Skeletal muscle cell (primary cell): ENCODE measurements at regions not wholly inside any gene's neighbourhood (a gene's known extent, or its start where the extent isn't known, plus 50 kb on each side); places are given as distances from the start of the nearest gene placed in this dataset.

Source experiments
- DNase-seq: peaks from one replicate; pipeline ENCODE4 v3.0.0-alpha.2; 2010; ENCODE audit warnings: low read depth
- H3K4me3 ChIP-seq: 2 replicates; pipeline ENCODE4 v1.5.1; 2011; ENCODE audit warnings: low read depth, mild to moderate bottlenecking, control low read depth, low read length, moderate library complexity

GRCh38 chr15:100802421-100803170 is 77.0 kb upstream of the ALDH1A3 start:
- DNase-seq: no peak
- no peak overlapping the region for H3K4me3 ChIP-seq

- no peak overlapping the region for H3K4me3 ChIP-seq
- DNase-seq: no peak
Observed at GRCh38 chr15:100803171-100803440, 76.5 kb upstream of the ALDH1A3 start.

GRCh38 chr15:100806157-100806556 is 73.5 kb upstream of the ALDH1A3 start:
- no peak for DNase-seq

GRCh38 chr15:100807028-100807427 is 72.6 kb upstream of the ALDH1A3 start:
- DNase-seq: no peak
- no peak overlapping the region for H3K4me3 ChIP-seq

More at GRCh38 chr15:100806157-100806556, 73.5 kb upstream of the ALDH1A3 start:
- no peak overlapping the region for H3K4me3 ChIP-seq

- no peak for DNase-seq
- no peak overlapping the region for H3K4me3 ChIP-seq
Observed at GRCh38 chr15:100808691-100809090, 70.9 kb upstream of the ALDH1A3 start.

- DNase-seq: peak; percentile 4
- H3K4me3 ChIP-seq: no peak overlapping the region
Observed at GRCh38 chr15:100809151-100809550, 70.5 kb upstream of the ALDH1A3 start.

GRCh38 chr15:100809587-100809986 is 70.0 kb upstream of the ALDH1A3 start:
- no peak overlapping the region for H3K4me3 ChIP-seq
- DNase-seq: no peak

- H3K4me3 ChIP-seq: no peak overlapping the region
- no peak for DNase-seq
Observed at GRCh38 chr15:100810229-100810628, 69.4 kb upstream of the ALDH1A3 start.

GRCh38 chr15:100810831-100811230 is 68.8 kb upstream of the ALDH1A3 start:
- H3K4me3 ChIP-seq: no peak overlapping the region
- DNase-seq: no peak

- H3K4me3 ChIP-seq: no peak overlapping the region
- no peak for DNase-seq
Observed at GRCh38 chr15:100812802-100813201, 66.8 kb upstream of the ALDH1A3 start.

- peak; percentile 39 for DNase-seq
- H3K4me3 ChIP-seq: no peak overlapping the region
Observed at GRCh38 chr15:100818927-100819326, 60.7 kb upstream of the ALDH1A3 start.

- no peak for DNase-seq
- H3K4me3 ChIP-seq: no peak overlapping the region
Observed at GRCh38 chr15:100820528-100820927, 59.1 kb upstream of the ALDH1A3 start.

- no peak for DNase-seq
- H3K4me3 ChIP-seq: no peak overlapping the region
Observed at GRCh38 chr15:100821327-100821726, 58.3 kb upstream of the ALDH1A3 start.

- no peak overlapping the region for H3K4me3 ChIP-seq
- DNase-seq: no peak
Observed at GRCh38 chr15:100824211-100824610, 55.4 kb upstream of the ALDH1A3 start.

GRCh38 chr15:100829457-100829856 is 50.2 kb upstream of the ALDH1A3 start:
- H3K4me3 ChIP-seq: no peak overlapping the region
- no peak for DNase-seq
